GM19467 (cell line): ENCODE measurements at regions not wholly inside any gene's neighbourhood (a gene's known extent, or its start where the extent isn't known, plus 50 kb on each side); places are given as distances from the start of the nearest gene placed in this dataset.
"Not testable (repeated sequence)": the region's sequence is repeated elsewhere in the genome, so short reads cannot be mapped to it uniquely, and the experiment has no call there.

ENCODE experiments used
- ATAC-seq: cut with Tn5 transposase; IDR thresholded peaks from one replicate; pipeline ENCODE4 v1.9.1; 2021; ENCODE audit warnings: mild to moderate bottlenecking, moderate library complexity; ENCODE audit not compliant: unreplicated experiment

DNA sequence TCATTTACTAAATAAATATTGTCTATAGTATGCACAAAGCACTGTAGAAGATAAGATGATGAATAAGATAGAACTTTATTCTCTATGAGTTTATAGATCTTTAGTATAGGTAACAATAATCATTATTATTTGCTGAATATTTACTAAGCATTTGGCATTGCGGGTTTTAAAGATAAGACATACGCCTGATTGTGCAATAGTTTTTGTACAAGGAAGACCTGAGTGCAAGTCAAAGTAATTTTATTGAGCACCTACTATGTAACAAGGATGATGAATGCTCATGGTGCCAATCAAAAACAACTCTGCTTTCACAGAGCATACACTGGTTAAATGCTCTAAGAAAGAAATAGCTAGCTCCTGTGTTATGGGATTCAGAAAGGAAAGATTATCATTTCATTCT, 1461.7 kb upstream of the FLRT2 start:
- ATAC-seq: no peak

DNA sequence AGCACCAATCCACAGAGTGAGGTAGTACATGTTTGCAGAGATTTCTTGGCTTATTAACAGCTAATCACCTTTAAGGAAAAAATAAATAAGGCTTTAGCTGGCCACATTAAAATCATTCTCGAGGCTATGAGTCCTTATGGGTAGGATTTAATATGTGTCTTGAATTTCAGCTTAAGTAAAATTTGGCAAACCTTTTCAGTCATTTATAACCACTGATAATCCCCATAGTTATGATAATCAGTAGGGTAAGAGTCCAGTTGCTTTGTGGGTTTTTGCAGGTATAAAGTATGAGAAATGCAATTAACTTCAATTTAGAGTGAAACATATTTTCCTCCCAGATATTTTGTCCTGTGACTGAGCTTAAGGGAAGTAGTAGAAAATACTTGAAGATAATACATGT, 1458.9 kb upstream of the FLRT2 start:
- no peak for ATAC-seq

DNA sequence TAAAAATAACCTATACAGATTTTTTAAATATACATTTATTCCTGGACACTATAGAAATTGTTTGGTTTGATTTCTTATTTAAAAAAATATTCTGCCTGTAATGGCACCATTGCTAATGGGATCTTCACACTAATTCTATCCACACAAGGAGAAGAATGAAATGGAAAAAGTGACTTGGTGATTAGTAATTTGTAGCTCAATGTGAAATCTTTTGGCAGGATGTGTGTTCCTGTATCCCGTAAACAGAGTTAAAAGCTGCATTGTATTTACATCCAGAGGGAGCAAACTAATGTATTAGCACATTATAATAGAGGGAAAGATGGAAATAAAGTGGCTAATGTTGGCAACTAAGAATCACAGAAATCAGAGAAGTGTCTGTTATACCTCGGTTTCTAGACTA, 1455.3 kb upstream of the FLRT2 start:
- ATAC-seq: no peak

DNA sequence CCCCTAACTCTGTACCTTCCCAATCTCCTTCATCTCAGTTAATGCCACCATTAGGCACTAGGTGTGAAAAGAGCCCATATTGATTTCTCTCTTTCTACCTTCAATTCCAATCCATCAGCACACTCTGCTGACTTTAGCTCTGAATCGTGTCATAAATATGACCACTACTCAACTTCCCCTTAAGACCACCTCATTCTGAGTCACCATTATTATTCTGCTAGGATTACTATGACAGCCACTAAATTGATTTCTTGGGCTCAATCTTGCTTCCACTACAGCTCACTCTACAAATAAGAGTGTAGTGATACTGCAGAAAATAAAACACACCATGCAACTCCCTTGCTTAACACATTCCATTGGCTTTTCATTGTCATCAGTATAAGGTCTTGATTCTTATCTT, 1449.0 kb upstream of the FLRT2 start:
- no peak for ATAC-seq

DNA sequence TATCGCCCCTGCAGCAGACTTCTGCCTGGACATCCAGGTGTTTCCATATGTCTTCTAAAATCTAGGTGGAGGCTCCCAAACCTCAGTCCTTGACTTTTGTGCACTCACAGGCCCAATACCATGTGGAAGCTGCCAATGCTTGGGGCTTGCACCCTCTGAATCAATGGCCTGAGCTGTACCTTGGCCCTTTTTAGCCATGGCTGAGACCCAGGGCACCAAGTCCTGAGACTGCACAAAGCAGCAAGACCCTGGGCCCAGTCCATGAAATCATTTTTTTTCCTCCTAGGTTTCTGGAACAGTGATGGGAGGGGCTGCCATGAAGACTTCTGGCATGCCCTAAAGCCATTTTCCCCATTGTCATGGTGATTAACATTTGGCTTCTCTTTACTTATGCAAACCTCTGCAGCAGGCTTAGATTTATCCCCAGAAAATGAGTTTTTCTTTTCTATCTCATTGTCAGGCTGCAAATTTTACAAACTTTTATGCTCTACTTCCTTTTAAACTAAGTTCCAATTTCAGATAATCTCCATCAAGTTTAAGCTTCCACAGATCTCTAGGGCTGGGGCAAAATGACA, 1445.8 kb upstream of the FLRT2 start:
- no peak for ATAC-seq

DNA sequence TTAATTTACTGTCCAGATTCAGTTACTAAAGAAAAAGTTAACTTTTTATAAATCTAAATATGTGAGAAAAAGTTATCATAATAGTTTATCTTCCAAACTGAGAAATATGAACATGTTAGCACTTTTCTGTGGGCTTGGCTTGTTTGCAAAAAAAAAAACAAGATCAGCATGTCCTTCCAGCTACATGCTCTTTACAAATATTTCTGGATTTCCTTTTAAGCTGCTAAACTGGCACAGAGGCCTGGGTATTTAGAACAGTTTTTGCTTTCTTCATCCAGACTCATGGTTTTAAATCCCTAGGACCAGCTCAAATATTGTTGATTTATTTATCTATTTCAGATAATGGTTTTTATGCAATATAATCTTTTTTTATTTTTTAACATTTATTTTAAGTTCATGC, 1444.5 kb upstream of the FLRT2 start:
- ATAC-seq: no peak

DNA sequence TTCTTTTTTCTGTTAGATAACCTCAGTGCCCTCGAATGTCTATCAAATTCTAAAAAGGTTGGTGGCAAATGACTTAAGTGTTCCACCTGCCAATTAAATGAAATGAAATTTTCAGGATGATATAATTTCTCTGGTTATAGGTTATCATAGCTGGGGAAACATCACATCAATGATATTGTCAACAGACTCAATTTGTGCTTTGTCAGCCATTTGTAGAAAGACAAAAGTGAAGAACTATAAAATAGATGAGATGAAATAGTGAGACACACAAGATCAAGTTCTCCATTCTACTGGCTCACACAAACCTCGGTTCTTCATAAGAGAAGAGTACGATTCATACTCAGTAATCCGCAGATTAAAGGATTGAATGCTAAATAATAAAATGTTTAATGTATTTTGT, 1443.2 kb upstream of the FLRT2 start:
- no peak for ATAC-seq

DNA sequence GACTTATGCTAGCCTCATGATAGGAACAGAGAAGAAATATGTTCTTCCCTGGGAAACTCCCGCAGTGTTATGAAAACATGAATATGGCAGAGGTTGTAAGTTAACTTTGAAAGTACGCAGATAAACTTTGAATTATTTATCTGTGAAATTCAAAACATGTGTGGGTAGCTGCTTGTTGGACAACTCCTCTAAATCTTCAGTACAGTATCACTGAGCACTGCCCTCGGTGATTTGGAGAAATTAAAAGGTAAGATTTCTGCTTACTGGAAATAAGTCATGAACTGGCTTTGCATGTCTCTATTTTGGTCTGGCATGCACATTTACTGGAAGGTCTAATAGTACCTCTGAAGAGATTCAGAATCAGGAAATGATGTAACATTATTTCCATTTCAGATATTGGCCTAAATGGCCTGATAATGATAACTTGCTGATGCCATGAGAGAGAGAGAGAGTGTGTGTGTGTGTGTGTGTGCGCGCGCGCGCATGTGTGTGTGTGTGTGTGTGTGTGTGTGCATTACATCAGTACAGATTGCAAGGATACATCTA, 1441.9 kb upstream of the FLRT2 start:
- no peak for ATAC-seq

DNA sequence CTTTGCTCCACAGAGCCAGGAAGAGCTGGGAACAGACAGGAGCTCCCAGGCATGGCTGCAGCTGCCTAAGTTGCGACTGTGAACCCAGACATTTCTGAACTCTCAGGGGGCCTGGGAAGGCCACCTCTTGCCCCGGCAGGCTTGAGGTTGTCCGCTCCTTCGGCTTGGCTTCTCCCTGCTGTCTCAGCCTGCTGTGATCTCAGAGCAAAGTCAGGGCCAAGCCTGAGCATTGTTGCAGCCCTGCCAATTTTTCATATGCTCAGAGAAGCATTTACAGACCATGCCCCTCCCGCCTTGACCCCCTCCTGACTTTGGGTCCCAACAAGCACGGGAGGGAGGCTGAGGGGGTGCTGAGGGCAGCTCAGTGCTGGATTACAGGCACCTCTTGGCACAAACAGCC, 1439.1 kb upstream of the FLRT2 start:
- ATAC-seq: no peak

DNA sequence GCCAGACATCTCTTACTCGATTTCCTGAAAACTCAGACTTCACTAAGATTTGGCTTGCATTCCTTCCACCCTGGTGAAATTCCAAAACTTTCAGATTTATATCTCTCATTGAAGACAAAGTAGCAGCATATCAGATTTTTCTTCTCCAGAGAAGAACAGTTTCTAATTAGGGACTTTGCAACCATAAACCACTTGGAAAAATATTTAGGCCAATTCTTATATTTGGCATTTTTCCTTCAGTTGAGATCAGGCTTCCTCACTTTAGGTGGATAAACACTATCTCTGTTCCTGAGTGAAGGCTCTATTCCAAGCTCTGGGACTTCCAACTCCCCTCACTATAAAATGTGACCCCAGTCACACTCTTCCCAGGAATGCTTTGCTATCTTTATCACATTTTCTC, 1434.3 kb upstream of the FLRT2 start:
- ATAC-seq: no peak

DNA sequence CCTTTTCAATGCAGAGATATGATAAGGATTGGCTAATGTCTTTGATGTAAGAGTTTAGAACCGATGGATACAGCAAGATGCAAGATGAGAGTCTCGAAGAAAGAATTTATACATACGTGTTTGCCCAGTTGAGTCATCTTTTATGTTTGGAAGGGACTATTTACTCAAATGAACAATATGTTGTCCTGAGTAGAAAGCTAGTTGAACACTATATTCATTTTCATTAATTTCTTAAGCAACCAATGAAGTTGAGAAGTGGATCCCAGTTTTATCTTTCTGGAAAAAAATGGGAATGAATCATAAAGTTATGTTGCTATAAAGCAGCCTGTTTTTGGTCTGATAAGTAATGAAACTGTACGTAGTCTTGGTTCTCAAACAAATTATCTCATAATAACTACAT, 1431.7 kb upstream of the FLRT2 start:
- no peak for ATAC-seq

DNA sequence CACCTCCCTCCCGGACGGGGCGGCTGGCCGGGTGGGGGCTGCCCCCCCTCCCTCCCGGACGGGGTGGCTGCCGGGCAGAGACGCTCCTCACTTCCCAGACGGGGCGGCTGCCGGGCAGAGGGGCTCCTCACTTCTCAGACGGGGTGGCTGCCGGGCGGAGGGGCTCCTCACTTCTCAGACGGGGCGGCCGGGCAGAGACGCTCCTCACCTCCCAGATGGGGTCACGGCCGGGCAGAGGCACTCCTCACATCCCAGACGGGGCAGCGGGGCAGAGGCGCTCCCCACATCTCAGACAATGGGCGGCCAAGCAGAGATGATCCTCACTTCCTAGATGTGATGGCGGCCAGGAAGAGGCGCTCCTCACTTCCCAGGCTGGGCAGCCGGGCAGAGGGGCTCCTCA, 1430.4 kb upstream of the FLRT2 start:
- not testable (repeated sequence) for ATAC-seq

DNA sequence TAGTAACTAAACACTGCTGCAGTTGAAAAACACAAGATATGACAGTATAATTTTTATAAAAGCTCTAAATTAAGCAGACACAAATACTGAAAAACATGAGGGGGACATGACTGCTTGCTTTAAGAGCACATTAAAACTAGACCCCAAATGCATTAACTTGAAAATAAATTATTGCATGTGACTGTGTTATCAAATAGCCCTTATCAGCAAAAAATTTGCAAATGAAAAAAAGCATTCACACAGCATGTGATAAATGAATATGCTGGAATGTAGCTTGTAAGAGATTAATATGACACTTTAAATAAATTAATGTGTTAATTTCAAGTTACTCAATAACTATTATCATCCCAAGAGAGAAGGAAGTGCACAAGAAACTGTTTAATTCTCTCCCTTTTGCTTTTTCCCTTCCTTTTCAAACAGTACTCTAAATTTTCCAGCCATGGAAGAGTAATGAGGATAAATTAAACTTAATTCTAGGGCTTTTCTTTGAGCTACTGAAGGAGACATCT, 1422.1 kb upstream of the FLRT2 start:
- no peak for ATAC-seq

DNA sequence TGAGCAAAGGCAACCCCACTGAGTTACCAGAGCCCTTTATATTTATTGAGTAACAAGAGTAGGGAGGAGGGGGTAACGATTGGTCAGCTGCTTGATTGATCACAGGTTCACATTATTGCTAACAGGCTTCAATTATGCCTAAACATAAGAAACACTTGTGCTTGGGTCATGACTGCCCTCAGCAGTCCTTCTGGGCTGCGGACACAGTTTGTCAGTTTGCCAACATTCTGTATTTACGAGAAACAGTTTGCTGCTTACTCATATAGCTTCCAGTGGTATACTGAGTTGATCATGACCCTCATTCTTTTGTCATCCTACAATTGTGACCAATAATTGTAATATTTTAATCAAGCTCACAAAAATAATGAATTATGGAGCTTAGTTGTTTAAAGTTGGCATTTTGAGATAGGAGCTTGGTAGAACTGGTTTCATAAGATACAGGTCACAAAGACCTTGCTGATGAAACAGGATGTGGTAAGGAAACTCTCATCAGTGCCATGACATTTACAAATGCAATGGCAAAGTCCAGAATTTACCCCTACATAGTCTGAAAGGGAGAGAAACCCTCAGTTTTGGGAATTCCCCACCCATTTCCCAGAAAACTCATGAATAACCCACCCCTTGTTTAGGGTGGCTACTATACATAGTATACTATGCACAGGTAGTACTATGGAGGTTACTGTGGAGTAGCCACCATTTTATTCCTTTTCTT, 1421.0 kb upstream of the FLRT2 start:
- ATAC-seq: no peak

DNA sequence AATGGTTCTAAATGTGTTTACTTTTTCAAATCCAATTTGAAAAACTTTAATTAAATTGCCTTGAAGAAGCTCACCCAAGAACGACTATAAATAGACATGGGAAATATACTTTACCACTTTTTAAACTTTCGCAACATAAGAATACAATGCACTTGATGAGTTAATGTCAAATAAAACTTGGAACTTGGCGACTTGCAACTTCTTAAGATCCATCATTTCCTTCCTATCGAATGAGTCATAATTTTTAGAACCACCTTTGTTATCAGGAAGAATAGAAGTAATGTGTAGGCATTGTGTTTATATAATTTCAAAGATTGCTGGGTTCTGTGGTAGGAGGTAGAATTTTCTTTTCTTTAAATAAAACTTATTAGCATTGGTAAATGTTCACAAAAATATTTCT, 1417.4 kb upstream of the FLRT2 start:
- ATAC-seq: no peak

DNA sequence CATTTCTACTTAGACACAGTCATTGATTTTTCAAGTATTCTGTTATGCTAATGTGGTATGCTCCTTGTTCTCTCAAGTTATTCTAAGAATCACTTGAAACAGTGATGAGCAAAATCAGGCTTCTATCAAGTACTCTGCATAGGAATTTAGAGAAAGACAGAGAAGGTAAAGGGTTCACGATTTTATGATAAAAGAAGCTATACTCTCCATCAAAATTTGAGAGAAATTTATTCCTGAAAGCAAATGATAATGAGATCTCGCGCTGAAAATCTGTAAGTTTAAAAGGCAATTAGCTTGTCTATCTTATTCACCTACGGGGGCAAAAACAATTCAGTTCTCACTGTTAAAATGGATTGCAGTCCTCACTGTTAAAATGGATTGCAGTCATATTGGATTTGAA, 1404.3 kb upstream of the FLRT2 start:
- ATAC-seq: no peak

DNA sequence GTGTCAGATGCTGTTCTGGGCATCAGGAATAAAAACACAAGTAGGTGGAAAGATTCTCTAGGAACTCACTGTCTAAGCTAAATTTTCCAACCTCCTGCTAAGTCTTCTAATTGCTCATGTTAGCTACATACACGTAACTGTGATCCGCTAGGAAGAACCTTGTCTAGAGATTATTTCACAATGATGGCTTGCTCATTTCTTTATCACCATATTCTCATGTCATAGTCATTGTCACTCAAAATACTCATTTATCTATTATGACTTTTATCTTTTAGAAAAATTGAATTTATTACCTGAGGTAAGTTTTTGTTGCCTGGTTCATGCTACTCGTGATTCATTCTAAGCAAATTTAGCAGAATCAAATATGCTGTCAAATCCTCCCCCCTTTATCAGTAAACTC, 1402.4 kb upstream of the FLRT2 start:
- no peak for ATAC-seq

DNA sequence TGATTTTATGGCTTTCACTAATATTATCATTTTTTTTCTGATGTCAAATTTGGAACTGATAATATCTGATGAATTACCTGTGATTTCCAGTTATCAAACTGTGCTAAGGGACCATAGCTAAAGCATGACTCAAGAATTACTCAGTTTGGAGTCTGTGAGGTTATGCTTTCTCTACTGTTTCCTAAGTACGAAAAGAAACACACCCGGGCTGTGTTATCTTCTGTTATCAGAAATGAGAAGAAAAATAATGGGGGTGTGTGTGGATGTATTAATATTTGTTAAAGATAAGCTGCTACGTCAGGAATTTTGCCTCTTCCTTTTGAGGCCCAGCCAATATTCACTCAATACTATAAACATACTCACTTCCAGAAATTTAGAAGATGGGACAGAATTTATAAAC, 1401.9 kb upstream of the FLRT2 start:
- no peak for ATAC-seq

DNA sequence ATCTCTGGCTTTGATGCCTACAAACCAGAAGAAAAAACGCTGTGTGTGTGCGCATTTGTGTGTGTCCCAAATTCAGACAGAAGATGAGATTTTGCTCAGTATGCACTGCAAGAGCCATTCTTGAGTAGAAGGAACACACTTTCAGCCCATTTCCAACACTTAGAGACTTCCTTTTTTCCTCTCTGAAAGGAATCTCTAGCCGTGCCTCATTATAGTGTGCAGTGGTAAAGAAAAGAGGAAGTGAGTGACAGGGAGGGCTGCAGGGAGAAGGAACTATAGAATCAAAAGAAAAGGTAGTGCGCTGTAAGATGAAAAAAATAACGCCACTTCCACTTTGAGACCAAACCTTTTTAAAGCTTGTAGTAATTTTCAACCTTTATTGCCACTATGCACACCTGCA, 1400.9 kb upstream of the FLRT2 start:
- ATAC-seq: no peak

DNA sequence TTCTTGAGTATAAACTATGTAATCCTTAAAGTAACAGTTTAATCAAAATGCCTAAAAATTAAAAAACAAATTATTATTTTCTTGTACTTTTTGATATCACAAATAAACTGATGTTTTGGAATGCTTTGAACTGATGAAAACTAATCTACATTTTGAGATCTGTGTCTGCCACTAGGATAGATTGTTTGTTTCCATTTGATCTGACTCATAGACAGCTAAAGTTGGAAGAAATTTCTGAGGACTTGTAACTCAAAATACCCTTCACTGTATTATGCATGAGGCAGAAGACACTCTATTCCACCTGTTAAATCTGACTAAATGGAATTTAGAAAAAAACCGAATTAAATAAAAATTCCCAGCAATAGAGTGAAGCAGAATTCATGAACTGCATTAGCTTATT, 1400.0 kb upstream of the FLRT2 start:
- no peak for ATAC-seq

DNA sequence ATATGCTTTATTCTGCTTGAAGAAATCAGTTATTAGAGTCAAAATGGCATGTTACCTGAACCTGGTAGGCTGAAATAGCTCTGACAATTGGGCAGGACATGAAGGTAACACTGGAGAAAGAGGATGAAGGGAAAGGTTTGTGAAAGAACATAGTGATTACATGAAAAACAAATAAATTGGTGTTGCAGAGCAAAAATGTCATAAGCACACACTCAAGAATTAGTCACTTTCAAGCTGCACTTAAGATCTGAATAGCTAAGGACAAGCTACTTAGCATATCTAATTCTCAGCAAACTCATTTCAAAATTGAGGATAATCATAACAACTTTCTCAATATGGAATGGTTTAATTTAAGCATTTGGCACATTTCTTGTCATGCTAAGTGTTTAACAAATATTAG, 1398.0 kb upstream of the FLRT2 start:
- no peak for ATAC-seq

DNA sequence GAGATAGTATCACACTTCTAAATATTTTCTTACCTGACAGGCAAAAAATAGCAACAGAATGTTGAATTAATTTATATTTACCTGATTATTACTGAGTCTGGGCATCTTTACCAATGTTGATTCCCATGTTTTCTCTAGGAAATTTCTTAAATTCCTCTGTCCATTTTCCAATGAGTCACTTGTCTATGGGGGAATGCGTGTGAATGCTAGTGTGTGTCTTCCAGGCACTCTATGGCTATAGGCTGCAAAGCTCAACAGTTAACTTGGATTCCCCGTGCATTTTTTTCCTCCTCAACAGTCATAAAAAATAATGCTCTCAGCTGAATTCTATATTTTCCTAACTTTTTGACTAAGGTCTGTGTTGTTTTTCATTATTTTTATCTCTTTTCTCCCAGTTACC, 1385.8 kb upstream of the FLRT2 start:
- no peak for ATAC-seq

DNA sequence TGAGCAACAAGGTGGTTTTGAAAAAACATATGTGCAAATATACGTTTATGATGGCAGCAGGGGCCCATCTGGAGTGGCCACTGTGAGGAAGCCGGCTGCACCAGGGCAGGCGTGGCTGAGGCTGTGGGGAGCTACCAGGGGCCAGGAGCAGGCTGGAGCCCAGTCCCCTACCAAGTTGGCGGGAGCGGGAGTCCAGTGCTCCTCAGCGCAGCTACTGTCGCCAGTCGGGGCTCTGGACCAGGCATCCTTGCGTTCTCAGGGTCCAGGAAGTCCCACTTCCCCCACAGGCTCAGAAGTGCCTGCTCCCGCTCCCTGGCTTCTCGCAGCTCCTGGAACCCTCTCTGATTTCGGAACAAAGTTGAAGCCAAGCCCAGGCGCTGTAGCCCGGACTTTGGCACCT, 1377.5 kb upstream of the FLRT2 start:
- ATAC-seq: no peak
